ENCODE measurements at regions not wholly inside any gene's neighbourhood (a gene's known extent, or its start where the extent isn't known, plus 50 kb on each side); places are given as distances from the start of the nearest gene placed in this dataset.

GRCh38 chr12:124492879-124493808, 74.3 kb downstream of the NCOR2 start:
- TF ChIP-seq CTCF (IDR thresholded peaks at IDR 0.05): no peak
- H3K36me3 Mint-ChIP-seq (ENCODE audit: low read depth): peaks cover 29% of the 10 kb centered on the region
- no peak overlapping the region for H3K4me3 Mint-ChIP-seq
- no peaks in the 10 kb centered on the region for H3K9me3 Mint-ChIP-seq
- peak overlapping the region; percentile 70 for H3K27ac Mint-ChIP-seq
- Histone ChIP-seq H3K27ac (ENCODE audit: low read depth in 1 of 2, low read length in 2 of 2) (no peak overlapping the region), H3K4me1 (ENCODE audit: insufficient read depth, low read length) (peaks cover 39% of the 10 kb centered on the region), H3K36me3 (ENCODE audit: insufficient read depth, low read length) (peaks cover 30% of the 10 kb centered on the region), H3K27me3 (ENCODE audit: control insufficient read depth in 1 of 2, insufficient read depth in 2 of 2, low read length in 2 of 2) (no peaks in the 10 kb centered on the region), H3K9me3 (ENCODE audit: control insufficient read depth in 1 of 2, insufficient read depth in 1 of 2, low read length in 2 of 2) (no peaks in the 10 kb centered on the region), H3K4me3 (ENCODE audit: low read length) (no peak overlapping the region)
- intact Hi-C loops (cut with DNase I, micrococcal nuclease): no loop called here
- peaks cover 38% of the 10 kb centered on the region for H3K4me1 Mint-ChIP-seq (ENCODE audit: low read depth)
- H3K27me3 Mint-ChIP-seq: no peaks in the 10 kb centered on the region
- ChIA-PET CTCF (no interaction called here), POLR2A (no interaction called here)
- ATAC-seq (ENCODE audit: poor library complexity) (no peak), DNase-seq (no peak)

GRCh38 chr12:124491856-124492420, 75.5 kb downstream of the NCOR2 start:
- Histone ChIP-seq H3K4me1 (ENCODE audit: insufficient read depth, low read length) (peaks cover 28% of the 10 kb centered on the region), H3K36me3 (ENCODE audit: insufficient read depth, low read length) (peaks cover 30% of the 10 kb centered on the region), H3K27me3 (ENCODE audit: control insufficient read depth in 1 of 2, insufficient read depth in 2 of 2, low read length in 2 of 2) (no peaks in the 10 kb centered on the region), H3K9me3 (ENCODE audit: control insufficient read depth in 1 of 2, insufficient read depth in 1 of 2, low read length in 2 of 2) (no peaks in the 10 kb centered on the region), H3K27ac (ENCODE audit: low read depth in 1 of 2, low read length in 2 of 2) (no peak overlapping the region), H3K4me3 (ENCODE audit: low read length) (no peak overlapping the region)
- ATAC-seq (ENCODE audit: poor library complexity) (no peak), DNase-seq (no peak)
- ChIA-PET CTCF (no interaction called here), POLR2A (no interaction called here)
- Mint-ChIP-seq H3K9me3 (no peaks in the 10 kb centered on the region), H3K4me1 (ENCODE audit: low read depth) (peaks cover 36% of the 10 kb centered on the region), H3K27me3 (no peaks in the 10 kb centered on the region), H3K36me3 (ENCODE audit: low read depth) (peaks cover 40% of the 10 kb centered on the region), H3K4me3 (no peak overlapping the region), H3K27ac (no peak overlapping the region)
- intact Hi-C loops (cut with DNase I, micrococcal nuclease): no loop called here
- TF ChIP-seq CTCF (IDR thresholded peaks at IDR 0.05): no peak

- peaks cover 24% of the 10 kb centered on the region for H3K4me1 ChIP-seq (ENCODE audit: insufficient read depth, low read length)
- H3K4me3 ChIP-seq (ENCODE audit: low read length): no peak overlapping the region
- no peak for TF ChIP-seq CTCF (IDR thresholded peaks at IDR 0.05)
- H3K9me3 ChIP-seq (ENCODE audit: control insufficient read depth in 1 of 2, insufficient read depth in 1 of 2, low read length in 2 of 2): no peaks in the 10 kb centered on the region
- Mint-ChIP-seq H3K4me1 (ENCODE audit: low read depth) (peaks cover 36% of the 10 kb centered on the region), H3K27ac (no peak overlapping the region), H3K27me3 (no peaks in the 10 kb centered on the region), H3K4me3 (no peak overlapping the region), H3K36me3 (ENCODE audit: low read depth) (peaks cover 40% of the 10 kb centered on the region), H3K9me3 (no peaks in the 10 kb centered on the region)
- ChIA-PET CTCF (interaction anchor here (0.6 kb wide), 1 partner anchor 83 kb away, joined by 4 read pairs; no protein-coding TSS in a partner anchor), POLR2A (no interaction called here)
- no peak overlapping the region for H3K27ac ChIP-seq (ENCODE audit: low read depth in 1 of 2, low read length in 2 of 2)
- peaks cover 30% of the 10 kb centered on the region for H3K36me3 ChIP-seq (ENCODE audit: insufficient read depth, low read length)
- H3K27me3 ChIP-seq (ENCODE audit: control insufficient read depth in 1 of 2, insufficient read depth in 2 of 2, low read length in 2 of 2): no peaks in the 10 kb centered on the region
- ATAC-seq (ENCODE audit: poor library complexity) (no peak), DNase-seq (no peak)
- intact Hi-C loops (cut with DNase I, micrococcal nuclease): no loop called here
Measured at GRCh38 chr12:124491310-124491709, 76.1 kb downstream of the NCOR2 start.

Data from CD4-positive, alpha-beta T cell (primary cell).